ENCODE measurements at regions not wholly inside any gene's neighbourhood (a gene's known extent, or its start where the extent isn't known, plus 50 kb on each side); places are given as distances from the start of the nearest gene placed in this dataset.

DNA sequence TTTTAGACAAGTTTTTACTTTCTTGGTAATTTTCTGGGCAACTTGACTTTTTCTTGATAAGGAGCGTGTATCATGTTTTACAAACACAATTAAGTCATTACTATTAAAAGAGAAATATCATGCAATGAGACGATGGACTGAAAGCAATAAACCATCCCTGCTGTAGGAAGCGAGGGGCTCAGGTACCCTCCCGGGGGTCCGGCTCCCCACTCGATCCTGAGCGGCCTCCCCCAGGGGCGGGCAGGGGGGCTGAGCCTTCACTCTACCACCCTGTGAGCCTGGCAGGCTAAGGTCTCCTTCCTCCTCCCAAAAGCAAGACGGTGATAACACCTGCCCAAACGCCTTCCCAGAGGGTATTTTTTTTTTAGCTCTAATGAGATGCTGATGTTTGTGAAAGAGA, 51.8 kb upstream of the ADGRA1 start:
- TF ChIP-seq, protein P1, sequence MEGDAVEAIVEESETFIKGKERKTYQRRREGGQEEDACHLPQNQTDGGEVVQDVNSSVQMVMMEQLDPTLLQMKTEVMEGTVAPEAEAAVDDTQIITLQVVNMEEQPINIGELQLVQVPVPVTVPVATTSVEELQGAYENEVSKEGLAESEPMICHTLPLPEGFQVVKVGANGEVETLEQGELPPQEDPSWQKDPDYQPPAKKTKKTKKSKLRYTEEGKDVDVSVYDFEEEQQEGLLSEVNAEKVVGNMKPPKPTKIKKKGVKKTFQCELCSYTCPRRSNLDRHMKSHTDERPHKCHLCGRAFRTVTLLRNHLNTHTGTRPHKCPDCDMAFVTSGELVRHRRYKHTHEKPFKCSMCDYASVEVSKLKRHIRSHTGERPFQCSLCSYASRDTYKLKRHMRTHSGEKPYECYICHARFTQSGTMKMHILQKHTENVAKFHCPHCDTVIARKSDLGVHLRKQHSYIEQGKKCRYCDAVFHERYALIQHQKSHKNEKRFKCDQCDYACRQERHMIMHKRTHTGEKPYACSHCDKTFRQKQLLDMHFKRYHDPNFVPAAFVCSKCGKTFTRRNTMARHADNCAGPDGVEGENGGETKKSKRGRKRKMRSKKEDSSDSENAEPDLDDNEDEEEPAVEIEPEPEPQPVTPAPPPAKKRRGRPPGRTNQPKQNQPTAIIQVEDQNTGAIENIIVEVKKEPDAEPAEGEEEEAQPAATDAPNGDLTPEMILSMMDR (IDR thresholded peaks at IDR 0.05), result no peak
- no peak for TF ChIP-seq POLR2A (IDR thresholded peaks at IDR 0.05)

All from body of pancreas (tissue), 4 donors.